ENCODE measurements at regions not wholly inside any gene's neighbourhood (a gene's known extent, or its start where the extent isn't known, plus 50 kb on each side); places are given as distances from the start of the nearest gene placed in this dataset.
"Not testable (repeated sequence)": the region's sequence is repeated elsewhere in the genome, so short reads cannot be mapped to it uniquely, and the experiment has no call there.

DNA sequence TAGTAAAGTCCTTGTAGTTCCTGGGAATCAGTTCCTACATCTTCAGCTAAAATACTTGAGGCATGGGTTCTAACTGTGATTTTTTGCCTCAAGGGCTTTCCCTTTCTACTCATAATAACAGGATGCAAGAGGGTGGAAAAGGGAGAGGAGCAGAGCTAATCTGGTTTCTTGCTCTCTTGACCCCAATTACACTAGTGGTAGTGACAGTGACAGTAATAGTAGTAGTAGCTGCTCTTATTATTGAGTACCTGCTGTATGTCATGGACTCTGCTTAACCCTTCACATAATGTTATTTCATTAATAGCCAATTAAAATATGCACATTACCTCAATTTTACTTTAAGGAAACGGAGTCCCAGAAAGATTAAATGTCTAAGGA lies 214.8 kb upstream of the HNRNPA3 start:
- DNase-seq: no peak

GRCh38 chr2:176999301-176999700 lies 213.3 kb upstream of the HNRNPA3 start:
- no peak for DNase-seq

GRCh38 chr2:177000061-177000714 lies 212.4 kb upstream of the HNRNPA3 start:
- DNase-seq: no peak

DNA sequence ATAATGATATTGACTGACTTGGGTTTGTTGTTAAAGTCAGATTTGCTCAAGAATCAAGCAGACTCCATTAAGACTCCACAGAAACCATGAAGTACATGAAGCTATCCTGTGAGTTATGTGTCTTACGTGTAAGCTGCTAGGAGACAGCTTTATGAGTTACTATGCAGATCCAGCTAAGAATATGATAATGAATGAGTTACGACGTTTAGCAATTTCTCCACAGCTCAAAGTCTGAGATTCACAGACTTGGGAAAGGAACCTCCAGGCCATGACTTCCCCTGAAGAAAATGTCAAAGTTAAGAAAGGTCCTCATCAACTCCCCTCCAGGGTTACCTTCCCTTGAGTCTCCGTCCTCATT lies 211.9 kb upstream of the HNRNPA3 start:
- no peak for DNase-seq

- DNase-seq: no peak
These were observed 211.3 kb upstream of the HNRNPA3 start for GRCh38 chr2:177001334-177001733.

- no peak for DNase-seq
These were observed 209.6 kb upstream of the HNRNPA3 start for GRCh38 chr2:177002983-177003382.

GRCh38 chr2:177007726-177008125 lies 204.9 kb upstream of the HNRNPA3 start:
- not testable (repeated sequence) for DNase-seq

- DNase-seq: not testable (repeated sequence)
These were observed 203.9 kb upstream of the HNRNPA3 start for GRCh38 chr2:177008662-177009061.

GRCh38 chr2:177010146-177010545 lies 202.4 kb upstream of the HNRNPA3 start:
- no peak for DNase-seq

DNA sequence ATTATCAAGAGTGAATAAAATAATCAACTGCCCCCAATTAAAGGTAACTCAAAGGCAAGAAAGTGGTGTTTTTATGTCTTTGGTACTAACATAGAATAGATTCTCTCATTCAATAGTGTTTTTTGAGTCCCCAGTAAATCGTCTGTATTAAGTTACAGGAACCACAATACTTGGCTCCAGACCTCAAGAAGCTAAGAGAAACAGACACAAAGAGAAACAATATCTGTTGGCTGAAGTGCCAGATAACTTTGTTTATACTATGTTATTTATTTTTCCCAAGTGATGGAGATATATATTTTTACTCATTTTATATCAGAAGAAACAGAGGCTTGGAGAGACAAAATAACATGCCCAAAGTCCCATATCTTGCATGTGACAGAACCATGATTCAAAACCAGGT lies 201.7 kb upstream of the HNRNPA3 start:
- DNase-seq: no peak

- DNase-seq: no peak
These were observed 197.6 kb upstream of the HNRNPA3 start for GRCh38 chr2:177014946-177015345.

DNA sequence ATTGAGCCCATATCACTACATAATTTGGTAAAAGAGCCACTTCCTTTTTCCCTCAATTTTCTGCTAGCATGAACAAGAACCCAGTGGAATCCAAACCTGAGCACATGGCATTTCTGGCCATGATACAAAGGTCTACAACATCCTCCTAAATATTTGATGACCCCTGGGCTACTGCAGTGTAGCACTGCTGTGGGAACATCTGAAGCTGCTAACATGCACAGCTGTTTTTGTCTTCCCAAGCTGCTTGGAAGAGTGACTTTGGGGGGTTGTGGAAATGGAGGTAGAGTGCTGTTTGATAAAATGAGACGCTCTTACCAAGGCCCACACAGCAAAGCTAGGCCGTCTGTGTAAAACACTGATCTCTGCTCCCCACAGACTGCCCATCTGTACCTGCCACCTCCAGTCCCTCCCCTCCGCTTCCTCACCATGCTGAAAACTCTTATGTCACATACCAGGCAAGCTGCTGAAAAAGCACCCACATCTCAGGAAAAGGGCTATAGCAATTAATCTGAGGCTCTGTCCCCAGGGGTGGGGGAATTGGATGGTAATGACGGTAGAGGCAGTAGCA lies 197.2 kb upstream of the HNRNPA3 start:
- no peak for DNase-seq

DNA sequence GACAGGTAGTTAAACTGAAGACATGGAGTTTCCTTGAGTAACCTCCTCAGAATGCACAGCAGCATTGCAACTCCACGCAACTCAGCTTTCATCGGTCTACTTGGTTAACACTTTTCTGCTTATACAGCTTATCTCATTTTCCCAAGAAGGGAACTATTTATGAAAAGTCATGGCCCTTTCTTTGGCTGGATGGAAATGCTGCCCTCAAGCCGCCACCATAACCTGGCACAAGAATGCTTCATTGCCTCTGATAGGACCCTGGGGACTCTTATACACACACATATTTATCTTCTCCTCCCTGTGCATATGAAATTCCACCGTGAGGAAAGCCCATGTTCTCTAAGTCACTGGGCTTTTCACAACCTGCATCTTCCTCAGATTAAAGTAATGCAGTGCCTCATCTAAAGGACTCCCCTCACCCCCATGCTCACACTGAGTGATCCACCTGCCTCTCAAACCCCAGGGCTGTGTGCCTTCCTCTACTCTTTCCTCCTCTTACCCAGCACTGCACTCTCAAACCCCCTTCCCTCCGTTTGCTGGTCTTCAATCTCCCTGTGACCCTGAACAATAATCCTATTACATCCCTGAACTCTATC lies 192.0 kb upstream of the HNRNPA3 start:
- DNase-seq: no peak

GRCh38 chr2:177021706-177022343 lies 190.8 kb upstream of the HNRNPA3 start:
- no peak for DNase-seq

DNA sequence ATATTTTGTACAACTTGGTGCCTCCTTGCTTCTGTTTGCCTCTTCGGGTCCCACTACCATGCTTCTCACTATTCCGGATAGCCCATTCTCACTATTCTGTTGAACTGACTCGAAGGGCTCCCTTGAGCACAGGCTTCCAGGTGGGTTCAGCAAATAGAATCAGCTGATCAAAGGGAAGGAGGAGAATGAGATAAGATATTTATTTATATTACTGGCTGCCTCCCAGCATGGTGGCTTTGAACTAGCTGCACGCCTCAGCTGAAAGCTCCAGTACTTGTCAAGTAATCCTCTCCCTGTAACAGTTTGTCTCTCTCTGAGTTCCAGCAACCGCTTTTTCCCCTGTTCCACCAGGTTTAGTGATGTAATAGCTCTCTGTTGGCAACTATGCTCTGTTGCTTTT lies 187.8 kb upstream of the HNRNPA3 start:
- no peak for DNase-seq

DNA sequence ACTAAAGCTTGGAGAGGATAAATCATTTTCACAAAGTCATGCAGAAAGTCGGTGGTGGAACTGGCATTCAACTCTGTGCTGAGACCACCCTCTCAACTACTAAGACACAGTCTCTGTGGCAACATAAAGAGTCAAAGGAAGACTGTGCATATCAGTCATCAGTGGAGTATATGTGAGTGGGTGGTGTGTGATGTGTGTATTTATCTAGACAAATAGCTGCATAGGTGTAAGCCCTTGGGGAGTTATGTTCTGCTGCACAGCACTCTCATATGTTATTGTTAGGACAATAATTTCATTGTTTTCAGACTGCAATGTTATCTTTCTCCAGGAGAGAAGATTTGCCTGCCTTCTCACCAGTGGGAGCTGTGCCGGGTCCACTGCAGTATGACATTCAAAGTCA lies 186.3 kb upstream of the HNRNPA3 start:
- DNase-seq: no peak

GRCh38 chr2:177026956-177027355 lies 185.6 kb upstream of the HNRNPA3 start:
- no peak for DNase-seq

GRCh38 chr2:177028296-177028695 lies 184.3 kb upstream of the HNRNPA3 start:
- no peak for DNase-seq

- no peak for DNase-seq
These were observed 183.5 kb upstream of the HNRNPA3 start for GRCh38 chr2:177029075-177029474.

DNA sequence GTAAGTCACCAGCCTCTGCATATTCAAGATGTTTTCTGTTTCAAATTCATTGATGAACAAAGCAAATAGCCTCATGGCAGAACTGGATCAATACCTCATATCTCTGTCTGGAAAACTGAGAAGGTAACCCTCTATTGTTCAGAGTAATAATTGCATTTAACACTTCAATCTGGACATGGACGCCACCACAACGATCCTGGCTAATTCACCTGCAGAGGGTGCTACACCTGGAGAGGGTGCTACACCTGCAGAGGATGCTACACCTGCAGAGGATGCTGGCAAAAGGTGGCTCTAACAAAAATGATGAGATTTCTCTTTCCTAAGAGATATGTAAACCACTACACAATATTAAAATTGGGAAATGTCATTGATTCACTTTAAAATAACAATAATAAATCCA lies 183.1 kb upstream of the HNRNPA3 start:
- peak; percentile 5 for DNase-seq

GRCh38 chr2:177029901-177030300 lies 182.7 kb upstream of the HNRNPA3 start:
- DNase-seq: no peak

DNA sequence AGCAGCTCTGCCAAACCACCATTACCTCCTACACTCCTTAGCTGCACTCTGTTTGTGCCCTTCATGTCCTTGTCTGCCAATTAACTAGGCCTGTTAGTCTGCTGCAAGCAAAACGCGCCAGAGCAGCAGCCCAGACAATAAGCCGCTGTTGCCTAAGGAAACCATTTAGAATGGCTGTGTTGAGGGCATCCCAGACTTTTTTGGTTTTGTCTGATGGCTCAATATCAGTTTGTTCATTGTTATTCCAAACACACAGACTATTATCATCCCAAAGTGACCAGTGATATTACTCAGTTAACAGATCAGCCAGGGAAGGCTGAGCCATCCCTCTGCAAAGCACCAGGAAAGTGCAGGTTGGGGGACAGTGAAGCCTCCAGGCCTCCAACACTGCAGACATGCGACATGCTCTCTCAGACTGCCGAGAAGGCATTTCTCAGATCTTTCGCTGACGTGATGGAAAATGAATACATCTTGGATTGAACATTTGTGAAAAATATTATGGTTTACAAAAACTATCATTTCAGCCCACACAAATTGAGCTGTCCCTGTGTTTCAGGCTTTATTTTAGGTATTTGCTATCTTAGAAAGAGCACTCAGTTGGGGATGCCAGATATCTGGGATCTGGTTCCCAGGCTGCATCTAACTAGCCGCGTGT lies 182.0 kb upstream of the HNRNPA3 start:
- DNase-seq: peak; percentile 38

- DNase-seq: peak; percentile 2
These were observed 181.0 kb upstream of the HNRNPA3 start for GRCh38 chr2:177031438-177032180.
